Vagina (tissue), 2 donors: ENCODE measurements at regions not wholly inside any gene's neighbourhood (a gene's known extent, or its start where the extent isn't known, plus 50 kb on each side); places are given as distances from the start of the nearest gene placed in this dataset.

Experiments used
- DNase-seq, 2 donors: peaks; one replicate each; pipeline ENCODE4 v3.0.0-alpha.2; 2017; ENCODE audit errors: extremely low spot score in 2 of 2
- H3K27ac ChIP-seq: fragments of 200-600 bp; sonication (generic); one replicate; pipeline ENCODE4 v1.5.1; 2019
- H3K27me3 ChIP-seq: fragments of 200-600 bp; sonication (generic); one replicate; pipeline ENCODE4 v1.5.1; 2019
- H3K36me3 ChIP-seq, 2 donors: fragments of 200-600 bp; sonication (generic); one replicate each; pipeline ENCODE4 v1.5.1; 2017 to 2019
- H3K4me1 ChIP-seq: fragments of 200-600 bp; sonication (generic); one replicate; pipeline ENCODE4 v1.5.1; 2019
- H3K4me3 ChIP-seq, 2 donors: fragments of 200-600 bp; sonication (generic); 1 replicate in 1 of 2; 2 replicates in 1 of 2; pipeline ENCODE4 v1.5.1; 2016 to 2019
- H3K9me3 ChIP-seq: fragments of 200-600 bp; sonication (generic); one replicate; pipeline ENCODE4 v1.5.1; 2019
- POLR2A ChIP-seq, 2 donors: fragments of 450-650 bp; IDR thresholded peaks; one replicate each; pipeline ENCODE4 v1.6.1; 2017; ENCODE audit warnings: antibody characterized with exemption in 2 of 2, mild to moderate bottlenecking in 2 of 2, moderate library complexity in 2 of 2
- POLR2AphosphoS5 ChIP-seq, 2 donors: sonication (generic); formaldehyde crosslinking; IDR thresholded peaks; one replicate each; pipeline ENCODE4 v1.9.0; 2017; ENCODE audit warnings: antibody characterized with exemption in 2 of 2, mild to moderate bottlenecking in 2 of 2, low read depth in 1 of 2; ENCODE audit not compliant: insufficient read depth in 1 of 2
- intact Hi-C: fragments of 100-400 bp; cut with DNase I; formaldehyde crosslinking; loops from one replicate; pipeline ENCODE4 v1.15.1; 2023
- TF ChIP-seq, protein P1 (sequence below), 3 experiments: fragments of 450-650 bp in 2 of 3; fragments of 200-600 bp in 1 of 3; sonication (generic) in 1 of 3; IDR thresholded peaks; one replicate each; pipeline ENCODE4 v1.5.1; 2017 to 2019; ENCODE audit warnings: antibody characterized with exemption in 3 of 3, mild to moderate bottlenecking in 2 of 3, moderate library complexity in 2 of 3

DNA sequence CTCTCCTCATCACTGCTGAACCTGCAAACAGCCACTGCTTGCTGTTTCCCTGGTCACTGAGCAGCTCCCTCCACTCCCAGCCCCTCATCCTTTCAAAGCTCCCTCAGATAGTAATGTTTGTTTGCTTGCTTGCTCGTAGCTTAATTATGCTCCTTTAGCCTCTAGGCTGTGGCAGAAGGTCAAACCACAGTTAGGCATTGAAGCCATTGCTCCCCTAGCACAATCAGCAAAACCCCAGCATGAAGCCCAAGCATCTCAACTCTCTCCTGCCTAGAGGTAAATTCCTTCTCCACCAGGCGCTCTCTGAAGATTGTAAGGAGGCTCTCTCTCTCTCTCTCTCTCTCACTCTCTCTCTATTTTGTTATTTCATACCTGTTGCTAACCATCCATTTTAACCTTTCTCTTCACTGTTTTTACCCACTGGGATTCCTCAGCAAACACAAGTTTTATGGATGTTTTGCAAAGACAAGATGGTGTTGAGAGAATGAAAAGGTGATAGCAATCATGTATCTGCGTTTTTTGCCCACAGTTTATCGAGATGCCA lies 135.9 kb upstream of the HNRNPA3 start:
- H3K9me3 ChIP-seq = no peaks in the 10 kb centered on the region
- H3K4me3 ChIP-seq = no peak overlapping the region
- no peaks in the 10 kb centered on the region for H3K4me1 ChIP-seq
- no peaks in the 10 kb centered on the region for H3K36me3 ChIP-seq
- no peak overlapping the region for H3K27ac ChIP-seq
- no peaks in the 10 kb centered on the region for H3K27me3 ChIP-seq
- TF ChIP-seq, protein P1, sequence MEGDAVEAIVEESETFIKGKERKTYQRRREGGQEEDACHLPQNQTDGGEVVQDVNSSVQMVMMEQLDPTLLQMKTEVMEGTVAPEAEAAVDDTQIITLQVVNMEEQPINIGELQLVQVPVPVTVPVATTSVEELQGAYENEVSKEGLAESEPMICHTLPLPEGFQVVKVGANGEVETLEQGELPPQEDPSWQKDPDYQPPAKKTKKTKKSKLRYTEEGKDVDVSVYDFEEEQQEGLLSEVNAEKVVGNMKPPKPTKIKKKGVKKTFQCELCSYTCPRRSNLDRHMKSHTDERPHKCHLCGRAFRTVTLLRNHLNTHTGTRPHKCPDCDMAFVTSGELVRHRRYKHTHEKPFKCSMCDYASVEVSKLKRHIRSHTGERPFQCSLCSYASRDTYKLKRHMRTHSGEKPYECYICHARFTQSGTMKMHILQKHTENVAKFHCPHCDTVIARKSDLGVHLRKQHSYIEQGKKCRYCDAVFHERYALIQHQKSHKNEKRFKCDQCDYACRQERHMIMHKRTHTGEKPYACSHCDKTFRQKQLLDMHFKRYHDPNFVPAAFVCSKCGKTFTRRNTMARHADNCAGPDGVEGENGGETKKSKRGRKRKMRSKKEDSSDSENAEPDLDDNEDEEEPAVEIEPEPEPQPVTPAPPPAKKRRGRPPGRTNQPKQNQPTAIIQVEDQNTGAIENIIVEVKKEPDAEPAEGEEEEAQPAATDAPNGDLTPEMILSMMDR (IDR thresholded peaks at IDR 0.05) = no peak
- TF ChIP-seq POLR2AphosphoS5 (IDR thresholded peaks at IDR 0.05; ENCODE audit: insufficient read depth in 1 of 2, low read depth in 1 of 2) (no peak), POLR2A (IDR thresholded peaks at IDR 0.05) (no peak)
- DNase-seq = no peak
- intact Hi-C loops = no loop called here

DNA sequence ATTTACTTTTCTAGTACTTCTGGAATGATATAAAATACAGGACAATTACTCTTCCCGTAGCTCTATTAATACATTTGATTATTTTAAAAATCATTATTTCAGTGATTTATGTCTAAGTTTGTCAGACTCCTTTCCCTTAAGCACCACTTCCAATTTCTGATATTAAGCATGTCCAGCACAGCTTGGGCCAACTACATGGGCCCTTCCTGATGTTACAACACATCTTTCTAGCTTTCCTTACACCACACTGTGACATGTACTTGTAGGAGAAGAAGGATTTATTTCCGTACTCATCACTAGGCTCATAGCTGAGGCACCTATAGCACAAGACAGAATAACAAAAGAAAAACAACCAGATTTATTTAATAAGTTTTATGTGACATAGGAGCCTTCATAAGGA lies 134.8 kb upstream of the HNRNPA3 start:
- Histone ChIP-seq H3K4me1 (no peaks in the 10 kb centered on the region), H3K27ac (no peak overlapping the region), H3K36me3 (no peaks in the 10 kb centered on the region), H3K9me3 (no peaks in the 10 kb centered on the region), H3K4me3 (no peak overlapping the region), H3K27me3 (no peaks in the 10 kb centered on the region)
- DNase-seq = no peak
- TF ChIP-seq POLR2A (IDR thresholded peaks at IDR 0.05) (no peak), POLR2AphosphoS5 (IDR thresholded peaks at IDR 0.05; ENCODE audit: insufficient read depth in 1 of 2, low read depth in 1 of 2) (no peak)
- intact Hi-C loops = no loop called here

DNA sequence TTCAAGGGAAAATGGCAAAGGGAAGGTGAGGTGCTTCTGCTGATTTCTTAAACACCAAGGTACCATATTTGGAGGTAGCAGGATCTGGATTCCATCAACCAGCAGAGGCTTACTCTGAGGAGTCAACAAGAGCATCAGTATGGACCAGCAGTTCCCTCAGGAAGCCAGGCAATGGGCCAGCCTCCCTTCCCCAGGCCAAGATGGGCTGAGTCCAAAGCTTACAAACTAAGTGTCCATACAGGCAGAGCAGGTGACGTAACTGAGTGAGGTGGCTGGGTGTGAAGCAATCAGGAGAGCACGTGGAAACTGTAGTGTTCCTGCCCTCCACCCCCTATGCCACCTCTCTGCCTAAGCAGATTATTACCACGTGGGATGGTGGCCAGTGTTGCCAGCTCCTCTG lies 134.2 kb upstream of the HNRNPA3 start:
- no peaks in the 10 kb centered on the region for H3K27me3 ChIP-seq
- intact Hi-C loops = no loop called here
- DNase-seq = no peak
- no peak overlapping the region for H3K4me3 ChIP-seq
- no peaks in the 10 kb centered on the region for H3K9me3 ChIP-seq
- TF ChIP-seq POLR2A (IDR thresholded peaks at IDR 0.05) (no peak), POLR2AphosphoS5 (IDR thresholded peaks at IDR 0.05; ENCODE audit: insufficient read depth in 1 of 2, low read depth in 1 of 2) (peak in 1 of 2 donors; percentile 16)
- TF ChIP-seq, protein P1 (IDR thresholded peaks at IDR 0.05) = no peak
- no peaks in the 10 kb centered on the region for H3K4me1 ChIP-seq
- H3K36me3 ChIP-seq = no peaks in the 10 kb centered on the region
- no peak overlapping the region for H3K27ac ChIP-seq

DNA sequence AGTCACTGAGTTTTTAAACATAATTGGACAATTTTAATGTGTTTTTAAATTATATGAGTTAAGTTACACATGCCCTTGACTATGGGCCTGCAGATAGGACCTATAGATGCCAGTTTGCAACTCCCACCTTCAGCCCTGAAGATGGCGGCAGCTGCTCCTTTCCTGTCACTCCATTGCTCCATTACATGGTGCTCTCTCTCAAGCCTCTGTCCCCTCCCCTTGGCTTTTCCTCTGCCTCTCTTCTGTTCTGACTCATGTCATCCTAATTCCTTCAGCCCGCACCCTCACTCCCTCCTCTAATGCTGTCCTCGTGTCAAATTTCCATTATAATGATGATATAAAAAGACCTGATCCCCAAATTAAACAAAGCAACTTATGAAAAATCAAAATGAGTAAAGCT lies 133.7 kb upstream of the HNRNPA3 start:
- Histone ChIP-seq H3K27me3 (no peaks in the 10 kb centered on the region), H3K9me3 (no peaks in the 10 kb centered on the region), H3K4me1 (no peaks in the 10 kb centered on the region), H3K36me3 (no peaks in the 10 kb centered on the region), H3K27ac (no peak overlapping the region), H3K4me3 (no peak overlapping the region)
- DNase-seq = no peak
- intact Hi-C loops = no loop called here
- TF ChIP-seq POLR2A (IDR thresholded peaks at IDR 0.05) = no peak
- TF ChIP-seq, protein P1 (IDR thresholded peaks at IDR 0.05) = no peak
- TF ChIP-seq POLR2AphosphoS5 (IDR thresholded peaks at IDR 0.05; ENCODE audit: insufficient read depth in 1 of 2, low read depth in 1 of 2) = no peak

DNA sequence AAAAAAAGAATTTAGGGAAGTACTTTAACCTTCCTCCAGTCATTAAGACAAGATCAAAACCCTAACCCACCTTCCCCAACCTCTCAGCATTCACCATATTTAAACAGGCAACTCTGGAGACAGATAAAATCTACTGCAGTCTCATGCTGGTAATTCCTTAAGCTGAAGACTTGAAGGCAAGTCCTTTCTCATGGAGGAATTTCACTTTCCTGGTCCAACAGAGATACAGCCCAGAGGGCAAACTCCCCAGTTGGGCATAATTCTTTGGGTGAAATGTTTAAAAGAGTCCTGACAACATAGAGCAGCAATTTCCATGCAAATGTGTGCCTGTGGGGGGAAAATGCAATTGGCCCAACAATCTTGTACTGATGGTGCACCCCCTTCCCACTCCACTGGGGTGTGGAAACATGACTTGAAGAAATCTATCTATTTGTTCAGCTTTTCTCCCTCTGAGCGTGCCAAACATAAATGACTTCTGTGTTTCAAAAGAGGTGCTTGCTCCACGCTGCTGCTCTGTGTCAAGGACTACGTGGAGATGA lies 131.8 kb upstream of the HNRNPA3 start:
- Histone ChIP-seq H3K9me3 (no peaks in the 10 kb centered on the region), H3K4me3 (no peak overlapping the region), H3K4me1 (no peaks in the 10 kb centered on the region), H3K36me3 (no peaks in the 10 kb centered on the region), H3K27ac (no peak overlapping the region), H3K27me3 (no peaks in the 10 kb centered on the region)
- intact Hi-C loops = no loop called here
- DNase-seq = no peak
- TF ChIP-seq, protein P1 (IDR thresholded peaks at IDR 0.05) = no peak
- no peak for TF ChIP-seq POLR2A (IDR thresholded peaks at IDR 0.05)
- TF ChIP-seq POLR2AphosphoS5 (IDR thresholded peaks at IDR 0.05; ENCODE audit: insufficient read depth in 1 of 2, low read depth in 1 of 2) = no peak
